ENCODE measurements at regions not wholly inside any gene's neighbourhood (a gene's known extent, or its start where the extent isn't known, plus 50 kb on each side); places are given as distances from the start of the nearest gene placed in this dataset.

GRCh38 chr12:125340791-125341190 is 275.6 kb downstream of the AACS start:
- Histone ChIP-seq H3K4me1 (replicated peaks; ENCODE audit: insufficient read depth) (no peaks in the 10 kb centered on the region), H2AFZ (no peak overlapping the region), H3K36me3 (ENCODE audit: low read depth) (no peaks in the 10 kb centered on the region), H3K27me3 (ENCODE audit: insufficient read depth, low read depth) (peaks cover 27% of the 10 kb centered on the region; the same call in 1 of the 2 replicates), H3K4me3 (no peak overlapping the region), H3K9me2 (ENCODE audit: insufficient read depth) (no peaks in the 10 kb centered on the region), H3K79me2 (ENCODE audit: low read depth) (no peaks in the 10 kb centered on the region), H4K20me1 (ENCODE audit: insufficient read depth) (no peaks in the 10 kb centered on the region), H3K4me2 (no peak overlapping the region), H3K27ac (no peak overlapping the region), H3F3A (ENCODE audit: insufficient read depth, low read depth) (no peaks in the 10 kb centered on the region), H3K9me3 (ENCODE audit: insufficient read depth, low read depth) (no peaks in the 10 kb centered on the region)
- intact Hi-C loops (cut with micrococcal nuclease; ENCODE audit: unreplicated experiment): no loop called here
- ChIA-PET POLR2A (ENCODE audit: unreplicated experiment) (no interaction called here), CTCF (no interaction called here)
- no peak for TF ChIP-seq EZH2 (IDR thresholded peaks at IDR 0.05; ENCODE audit: low read depth)
- no peak for TF ChIP-seq CTCF (conservative IDR thresholded peaks at IDR 0.05)
- DNase-seq: no peak
- no TSS peak for BruUV-seq (replicated peaks)

- no peaks in the 10 kb centered on the region for H4K20me1 ChIP-seq (ENCODE audit: insufficient read depth)
- intact Hi-C loops (cut with micrococcal nuclease; ENCODE audit: unreplicated experiment): no loop called here
- POLR2A ChIA-PET (ENCODE audit: unreplicated experiment): no interaction called here
- H2AFZ ChIP-seq: no peak overlapping the region
- CTCF ChIA-PET: no interaction called here
- peaks cover 33% of the 10 kb centered on the region; the same call in 1 of the 2 replicates for H3K27me3 ChIP-seq (ENCODE audit: insufficient read depth, low read depth)
- H3K9me3 ChIP-seq (ENCODE audit: insufficient read depth, low read depth): no peaks in the 10 kb centered on the region
- H3K27ac ChIP-seq: no peak overlapping the region
- BruUV-seq (replicated peaks): no TSS peak
- no peak overlapping the region for H3K4me2 ChIP-seq
- no peaks in the 10 kb centered on the region for H3K9me2 ChIP-seq (ENCODE audit: insufficient read depth)
- H3K79me2 ChIP-seq (ENCODE audit: low read depth): no peaks in the 10 kb centered on the region
- no peaks in the 10 kb centered on the region for H3K36me3 ChIP-seq (ENCODE audit: low read depth)
- no peak for DNase-seq
- TF ChIP-seq EZH2 (IDR thresholded peaks at IDR 0.05; ENCODE audit: low read depth) (no peak), CTCF (conservative IDR thresholded peaks at IDR 0.05) (no peak)
- no peak overlapping the region for H3K4me3 ChIP-seq
- H3K4me1 ChIP-seq (replicated peaks; ENCODE audit: insufficient read depth): no peaks in the 10 kb centered on the region
- no peaks in the 10 kb centered on the region for H3F3A ChIP-seq (ENCODE audit: insufficient read depth, low read depth)
These were observed 276.2 kb downstream of the AACS start for GRCh38 chr12:125341422-125341821.

- POLR2A ChIA-PET (ENCODE audit: unreplicated experiment): no interaction called here
These were observed 278.4 kb downstream of the AACS start for GRCh38 chr12:125343649-125344048.

More at GRCh38 chr12:125343649-125344048, 278.4 kb downstream of the AACS start:
- CTCF ChIA-PET: no interaction called here
- H3K9me3 ChIP-seq (ENCODE audit: insufficient read depth, low read depth): no peaks in the 10 kb centered on the region
- TF ChIP-seq CTCF (conservative IDR thresholded peaks at IDR 0.05) (no peak), EZH2 (IDR thresholded peaks at IDR 0.05; ENCODE audit: low read depth) (no peak)
- no peak overlapping the region for H3K27ac ChIP-seq
- BruUV-seq (replicated peaks): no TSS peak
- no peaks in the 10 kb centered on the region for H3K79me2 ChIP-seq (ENCODE audit: low read depth)
- no peaks in the 10 kb centered on the region for H3K4me1 ChIP-seq (replicated peaks; ENCODE audit: insufficient read depth)
- H3K4me2 ChIP-seq: no peak overlapping the region
- H2AFZ ChIP-seq: no peak overlapping the region
- H4K20me1 ChIP-seq (ENCODE audit: insufficient read depth): no peaks in the 10 kb centered on the region
- H3K36me3 ChIP-seq (ENCODE audit: low read depth): no peaks in the 10 kb centered on the region
- H3K4me3 ChIP-seq: no peak overlapping the region
- intact Hi-C loops (cut with micrococcal nuclease; ENCODE audit: unreplicated experiment): no loop called here
- H3K9me2 ChIP-seq (ENCODE audit: insufficient read depth): no peaks in the 10 kb centered on the region
- H3K27me3 ChIP-seq (ENCODE audit: insufficient read depth, low read depth): peaks cover 47% of the 10 kb centered on the region; the same call in 1 of the 2 replicates
- DNase-seq: no peak
- no peaks in the 10 kb centered on the region for H3F3A ChIP-seq (ENCODE audit: insufficient read depth, low read depth)
